Brain microvascular endothelial cell (primary cell): ENCODE measurements at regions not wholly inside any gene's neighbourhood (a gene's known extent, or its start where the extent isn't known, plus 50 kb on each side); places are given as distances from the start of the nearest gene placed in this dataset.

Experiments used
- DNase-seq: peaks from one replicate; pipeline ENCODE4 v3.0.0-alpha.2; 2020
- H3K27ac ChIP-seq: fragments of 250-450 bp; sonication (Bioruptor Pico); 2 replicates; pipeline ENCODE4 v1.5.1; 2020; ENCODE audit warnings: mild to moderate bottlenecking, moderate library complexity
- H3K27me3 ChIP-seq: fragments of 250-450 bp; sonication (Bioruptor Pico); replicated peaks from 2 replicates; pipeline ENCODE4 v1.5.1; 2020; ENCODE audit warnings: mild to moderate bottlenecking
- H3K36me3 ChIP-seq: fragments of 250-450 bp; sonication (Bioruptor Pico); replicated peaks from 2 replicates; pipeline ENCODE4 v1.5.1; 2020; ENCODE audit warnings: mild to moderate bottlenecking
- H3K4me3 ChIP-seq: 2 replicates; pipeline ENCODE4 v1.5.1; 2011; ENCODE audit warnings: low read depth, mild to moderate bottlenecking, control low read depth, low read length, moderate library complexity
- CTCF ChIP-seq: IDR thresholded peaks from 2 replicates; pipeline ENCODE4 v1.5.1; 2011; ENCODE audit warnings: low read depth, mild to moderate bottlenecking, moderate library complexity, low read length, control low read depth, inconsistent platforms; ENCODE audit errors: missing control alignments
- in situ Hi-C: cut with HindIII; loops from 2 replicates; pipeline ENCODE4 v1.10.0; 2017; ENCODE audit warnings: low sequenced_read_pairs, low pct_ligation_motif_present

DNA sequence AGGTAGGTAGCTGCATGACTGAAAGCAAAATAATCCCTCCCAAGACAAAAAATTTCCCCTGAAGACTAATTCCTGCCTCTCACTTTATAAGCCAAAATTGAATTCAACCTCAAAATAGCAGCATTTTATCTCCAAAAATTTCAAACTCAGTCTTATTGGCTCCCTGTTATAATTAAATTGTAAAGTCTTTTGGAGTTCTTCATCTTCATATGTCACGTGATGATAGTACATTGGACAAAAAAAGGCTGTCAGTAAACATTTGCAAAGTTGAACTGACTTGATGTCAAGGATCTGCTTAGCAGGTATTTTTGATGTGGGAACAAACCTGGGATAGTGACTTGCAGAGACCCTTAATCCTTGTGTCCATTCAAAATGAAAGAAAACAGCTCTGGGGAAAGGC, 98.4 kb upstream of the SPRED1 start:
- DNase-seq, result no peak
- in situ Hi-C loops, result no loop called here
- H3K4me3 ChIP-seq, result no peak overlapping the region
- H3K27me3 ChIP-seq, result no peaks in the 10 kb centered on the region
- H3K27ac ChIP-seq, result no peak overlapping the region
- H3K36me3 ChIP-seq, result no peaks in the 10 kb centered on the region
- no peak for TF ChIP-seq CTCF

- no peak for DNase-seq
- Histone ChIP-seq H3K27ac (no peak overlapping the region), H3K4me3 (no peak overlapping the region), H3K27me3 (no peaks in the 10 kb centered on the region), H3K36me3 (no peaks in the 10 kb centered on the region)
- in situ Hi-C loops, result no loop called here
- TF ChIP-seq CTCF, result no peak
Observed at GRCh38 chr15:38154837-38155236, 97.8 kb upstream of the SPRED1 start.

GRCh38 chr15:38163658-38164057, 89.0 kb upstream of the SPRED1 start:
- TF ChIP-seq CTCF, result no peak
- Histone ChIP-seq H3K4me3 (no peak overlapping the region), H3K27me3 (no peaks in the 10 kb centered on the region), H3K36me3 (no peaks in the 10 kb centered on the region), H3K27ac (no peak overlapping the region)
- no peak for DNase-seq
- in situ Hi-C loops, result no loop called here

DNA sequence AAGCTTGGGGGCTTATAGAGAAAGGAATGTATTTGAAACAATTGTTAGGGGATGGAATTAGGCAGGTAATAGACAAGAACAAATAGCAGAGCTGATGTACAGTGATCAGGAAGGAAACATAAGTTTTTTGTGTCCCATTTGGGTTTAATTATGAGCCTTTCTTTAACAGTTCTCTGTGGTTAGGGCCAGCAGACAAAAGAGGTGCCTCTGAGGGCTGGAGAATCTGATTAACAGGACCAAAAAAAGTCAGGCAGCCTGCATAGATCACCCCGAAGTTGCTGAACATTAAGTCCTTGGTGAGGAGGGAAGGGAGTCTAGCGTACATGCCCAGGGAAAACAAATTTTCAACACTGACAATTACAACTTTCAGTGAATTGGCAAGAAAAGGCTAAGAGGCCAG, 88.6 kb upstream of the SPRED1 start:
- no peak for DNase-seq
- no peaks in the 10 kb centered on the region for H3K36me3 ChIP-seq
- no peak overlapping the region for H3K27ac ChIP-seq
- in situ Hi-C loops, result no loop called here
- TF ChIP-seq CTCF, result no peak
- no peak overlapping the region for H3K4me3 ChIP-seq
- H3K27me3 ChIP-seq, result no peaks in the 10 kb centered on the region

DNA sequence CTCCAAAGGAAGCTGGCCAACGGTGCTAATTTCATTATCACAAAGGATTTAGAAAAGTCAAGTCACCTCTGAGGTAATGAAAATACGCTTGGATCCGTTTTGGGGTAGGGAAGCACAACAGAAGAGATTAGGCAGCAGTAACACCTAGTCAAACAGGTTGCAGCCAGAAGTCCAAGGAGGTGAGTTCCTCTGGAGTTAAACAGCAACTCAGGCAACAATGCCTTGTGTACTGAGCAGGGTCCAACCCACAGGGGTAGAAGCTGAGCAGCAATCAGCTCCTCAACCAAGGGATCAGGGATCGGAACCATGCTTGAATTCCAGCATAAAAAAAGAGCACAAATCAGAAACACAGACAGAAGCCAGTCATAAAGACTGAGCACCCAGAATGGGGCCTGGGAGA, 88.1 kb upstream of the SPRED1 start:
- Histone ChIP-seq H3K4me3 (no peak overlapping the region), H3K27me3 (no peaks in the 10 kb centered on the region), H3K36me3 (no peaks in the 10 kb centered on the region), H3K27ac (no peak overlapping the region)
- no peak for TF ChIP-seq CTCF
- in situ Hi-C loops, result no loop called here
- no peak for DNase-seq

DNA sequence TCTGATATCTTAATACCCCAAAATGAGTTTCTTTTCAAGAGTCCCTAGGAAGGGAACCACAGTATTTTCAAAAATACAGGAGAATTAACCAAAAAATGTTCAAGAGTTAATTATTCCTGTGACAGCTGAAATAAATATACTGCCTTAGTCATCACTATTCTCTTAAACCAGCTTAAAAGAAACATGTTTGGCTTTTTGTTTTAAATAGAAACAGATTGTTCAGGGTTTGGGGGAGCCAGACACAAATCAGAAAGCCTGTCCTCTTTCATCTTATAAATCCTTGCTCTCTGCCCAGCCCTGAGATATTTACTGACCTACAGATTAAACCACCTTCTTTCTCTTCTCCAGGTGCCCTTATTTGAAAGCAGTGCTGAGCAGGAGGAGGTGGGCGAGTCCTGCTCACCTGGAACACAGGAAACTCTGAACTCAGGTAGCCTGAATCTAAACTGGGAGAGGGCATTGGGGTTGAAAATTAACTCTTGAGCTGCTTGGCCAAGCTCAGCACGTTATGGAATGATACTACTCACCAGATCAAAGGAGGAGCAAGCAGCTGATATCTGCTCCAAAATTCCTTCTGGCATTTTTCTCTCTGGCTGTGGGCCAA, 84.1 kb upstream of the SPRED1 start:
- TF ChIP-seq CTCF, result no peak
- Histone ChIP-seq H3K4me3 (no peak overlapping the region), H3K36me3 (no peaks in the 10 kb centered on the region), H3K27ac (no peak overlapping the region), H3K27me3 (no peaks in the 10 kb centered on the region)
- DNase-seq, result no peak
- in situ Hi-C loops, result no loop called here
